Hepatic stellate cell (primary cell): ENCODE measurements at regions not wholly inside any gene's neighbourhood (a gene's known extent, or its start where the extent isn't known, plus 50 kb on each side); places are given as distances from the start of the nearest gene placed in this dataset.
"Not testable (repeated sequence)": the region's sequence is repeated elsewhere in the genome, so short reads cannot be mapped to it uniquely, and the experiment has no call there.

Source experiments
- DNase-seq: peaks from one replicate; pipeline ENCODE4 v3.0.0; 2011; ENCODE audit warnings: low spot score

GRCh38 chr4:23023121-23023520, 330.4 kb downstream of the GBA3 start:
- no peak for DNase-seq

GRCh38 chr4:23022032-23022431, 329.3 kb downstream of the GBA3 start:
- DNase-seq, result no peak

- no peak for DNase-seq
Observed at GRCh38 chr4:23021040-23021439, 328.3 kb downstream of the GBA3 start.

GRCh38 chr4:23020399-23020798, 327.7 kb downstream of the GBA3 start:
- not testable (repeated sequence) for DNase-seq

GRCh38 chr4:23016981-23017380, 324.2 kb downstream of the GBA3 start:
- no peak for DNase-seq

- DNase-seq, result no peak
Observed at GRCh38 chr4:23015821-23016220, 323.1 kb downstream of the GBA3 start.

- no peak for DNase-seq
Observed at GRCh38 chr4:23009093-23009492, 316.4 kb downstream of the GBA3 start.

- no peak for DNase-seq
Observed at GRCh38 chr4:23006756-23007155, 314.0 kb downstream of the GBA3 start.

GRCh38 chr4:23005691-23006090, 313.0 kb downstream of the GBA3 start:
- no peak for DNase-seq

- DNase-seq, result no peak
Observed at GRCh38 chr4:23001478-23001877, 308.7 kb downstream of the GBA3 start.

GRCh38 chr4:22999419-22999818, 306.7 kb downstream of the GBA3 start:
- no peak for DNase-seq

- DNase-seq, result no peak
Observed at GRCh38 chr4:22997358-22998224, 304.9 kb downstream of the GBA3 start.

- no peak for DNase-seq
Observed at GRCh38 chr4:22991576-22991975, 298.8 kb downstream of the GBA3 start.

- DNase-seq, result no peak
Observed at GRCh38 chr4:22988526-22988925, 295.8 kb downstream of the GBA3 start.

GRCh38 chr4:22987870-22988269, 295.1 kb downstream of the GBA3 start:
- no peak for DNase-seq

GRCh38 chr4:22986881-22987280, 294.1 kb downstream of the GBA3 start:
- DNase-seq, result no peak

- DNase-seq, result no peak
Observed at GRCh38 chr4:22986262-22986661, 293.5 kb downstream of the GBA3 start.

GRCh38 chr4:22984390-22984789, 291.7 kb downstream of the GBA3 start:
- no peak for DNase-seq

- DNase-seq, result no peak
Observed at GRCh38 chr4:22978656-22979055, 285.9 kb downstream of the GBA3 start.

GRCh38 chr4:22970665-22971064, 277.9 kb downstream of the GBA3 start:
- no peak for DNase-seq

- no peak for DNase-seq
Observed at GRCh38 chr4:22969287-22969896, 276.7 kb downstream of the GBA3 start.

- DNase-seq, result no peak
Observed at GRCh38 chr4:22962295-22962694, 269.6 kb downstream of the GBA3 start.

- no peak for DNase-seq
Observed at GRCh38 chr4:22959483-22959882, 266.7 kb downstream of the GBA3 start.
